Duodenal mucosa (tissue), 2 donors: ENCODE measurements at regions not wholly inside any gene's neighbourhood (a gene's known extent, or its start where the extent isn't known, plus 50 kb on each side); places are given as distances from the start of the nearest gene placed in this dataset.

Source experiments
- H3K27ac ChIP-seq: one replicate; pipeline ENCODE4 v1.7.0; 2013; ENCODE audit warnings: low read depth, low read length
- H3K27me3 ChIP-seq, 2 donors: one replicate each; pipeline ENCODE4 v1.7.0; 2013; ENCODE audit warnings: low read length in 2 of 2, control low read depth in 1 of 2; ENCODE audit not compliant: insufficient read depth in 2 of 2, control insufficient read depth in 1 of 2
- H3K36me3 ChIP-seq, 2 donors: one replicate each; pipeline ENCODE4 v1.7.0; 2013; ENCODE audit warnings: low read length in 2 of 2, control low read depth in 1 of 2; ENCODE audit not compliant: insufficient read depth in 2 of 2, control insufficient read depth in 1 of 2
- H3K4me1 ChIP-seq, 2 donors: one replicate each; pipeline ENCODE4 v1.7.0; 2013; ENCODE audit warnings: low read length in 2 of 2, control low read depth in 1 of 2; ENCODE audit not compliant: insufficient read depth in 2 of 2, control insufficient read depth in 1 of 2
- H3K4me3 ChIP-seq, 2 donors: one replicate each; pipeline ENCODE4 v1.7.0; 2013; ENCODE audit warnings: low read length in 2 of 2, low read depth in 1 of 2
- H3K9ac ChIP-seq, 2 donors: one replicate each; pipeline ENCODE4 v1.7.0; 2013; ENCODE audit warnings: low read length in 2 of 2, low read depth in 1 of 2
- H3K9me3 ChIP-seq, 2 donors: one replicate each; pipeline ENCODE4 v1.7.0; 2013; ENCODE audit warnings: low read length in 2 of 2, control low read depth in 1 of 2; ENCODE audit not compliant: control insufficient read depth in 1 of 2

GRCh38 chr18:40055262-40055661 lies 1899.8 kb upstream of the PIK3C3 start:
- Histone ChIP-seq H3K4me1 (no peaks in the 10 kb centered on the region), H3K9me3 (no peaks in the 10 kb centered on the region)

GRCh38 chr18:40049716-40050115 lies 1905.3 kb upstream of the PIK3C3 start:
- no peak overlapping the region for H3K27ac ChIP-seq
- no peaks in the 10 kb centered on the region for H3K36me3 ChIP-seq
- no peaks in the 10 kb centered on the region for H3K27me3 ChIP-seq
- H3K4me1 ChIP-seq = no peaks in the 10 kb centered on the region
- no peaks in the 10 kb centered on the region for H3K9me3 ChIP-seq
- H3K9ac ChIP-seq = no peak overlapping the region
- no peak overlapping the region for H3K4me3 ChIP-seq

More at GRCh38 chr18:40055262-40055661, 1899.8 kb upstream of the PIK3C3 start:
- Histone ChIP-seq H3K9ac (no peak overlapping the region), H3K36me3 (no peaks in the 10 kb centered on the region), H3K4me3 (no peak overlapping the region), H3K27me3 (no peaks in the 10 kb centered on the region), H3K27ac (no peak overlapping the region)

- no peaks in the 10 kb centered on the region for H3K36me3 ChIP-seq
- no peaks in the 10 kb centered on the region for H3K4me1 ChIP-seq
- no peaks in the 10 kb centered on the region for H3K27me3 ChIP-seq
- no peak overlapping the region for H3K4me3 ChIP-seq
- no peak overlapping the region for H3K9ac ChIP-seq
- no peak overlapping the region for H3K27ac ChIP-seq
- no peaks in the 10 kb centered on the region for H3K9me3 ChIP-seq
These were observed 1906.0 kb upstream of the PIK3C3 start for GRCh38 chr18:40048886-40049650.

GRCh38 chr18:40048253-40048652 lies 1906.8 kb upstream of the PIK3C3 start:
- no peak overlapping the region for H3K27ac ChIP-seq

GRCh38 chr18:40046596-40046995 lies 1908.4 kb upstream of the PIK3C3 start:
- Histone ChIP-seq H3K9ac (no peak overlapping the region), H3K9me3 (no peaks in the 10 kb centered on the region), H3K4me3 (no peak overlapping the region), H3K27ac (no peak overlapping the region), H3K4me1 (no peaks in the 10 kb centered on the region), H3K27me3 (no peaks in the 10 kb centered on the region), H3K36me3 (no peaks in the 10 kb centered on the region)

More at GRCh38 chr18:40048253-40048652, 1906.8 kb upstream of the PIK3C3 start:
- Histone ChIP-seq H3K4me3 (no peak overlapping the region), H3K36me3 (no peaks in the 10 kb centered on the region), H3K9me3 (no peaks in the 10 kb centered on the region), H3K4me1 (no peaks in the 10 kb centered on the region), H3K9ac (no peak overlapping the region), H3K27me3 (no peaks in the 10 kb centered on the region)

- Histone ChIP-seq H3K9me3 (peaks cover 0 to 3% of the 10 kb centered on the region in 2 donors), H3K4me3 (no peak overlapping the region), H3K27ac (no peak overlapping the region)
These were observed 1913.1 kb upstream of the PIK3C3 start for GRCh38 chr18:40041951-40042350.

GRCh38 chr18:40040574-40040973 lies 1914.5 kb upstream of the PIK3C3 start:
- no peak overlapping the region for H3K27ac ChIP-seq
- H3K4me3 ChIP-seq = no peak overlapping the region
- no peaks in the 10 kb centered on the region for H3K27me3 ChIP-seq
- H3K9ac ChIP-seq = no peak overlapping the region
- H3K36me3 ChIP-seq = no peaks in the 10 kb centered on the region
- no peaks in the 10 kb centered on the region for H3K4me1 ChIP-seq
- H3K9me3 ChIP-seq = peaks cover 0 to 3% of the 10 kb centered on the region in 2 donors

More at GRCh38 chr18:40041951-40042350, 1913.1 kb upstream of the PIK3C3 start:
- H3K36me3 ChIP-seq = no peaks in the 10 kb centered on the region
- H3K27me3 ChIP-seq = no peaks in the 10 kb centered on the region
- no peaks in the 10 kb centered on the region for H3K4me1 ChIP-seq
- no peak overlapping the region for H3K9ac ChIP-seq

GRCh38 chr18:40037356-40037755 lies 1917.7 kb upstream of the PIK3C3 start:
- H3K36me3 ChIP-seq = no peaks in the 10 kb centered on the region
- peaks cover 0 to 3% of the 10 kb centered on the region in 2 donors for H3K9me3 ChIP-seq

GRCh38 chr18:40036861-40037260 lies 1918.2 kb upstream of the PIK3C3 start:
- no peak overlapping the region for H3K27ac ChIP-seq
- H3K36me3 ChIP-seq = no peaks in the 10 kb centered on the region
- no peaks in the 10 kb centered on the region for H3K27me3 ChIP-seq
- H3K9ac ChIP-seq = no peak overlapping the region
- peaks cover 0 to 3% of the 10 kb centered on the region in 2 donors for H3K9me3 ChIP-seq
- H3K4me1 ChIP-seq = no peaks in the 10 kb centered on the region
- H3K4me3 ChIP-seq = no peak overlapping the region

More at GRCh38 chr18:40037356-40037755, 1917.7 kb upstream of the PIK3C3 start:
- Histone ChIP-seq H3K27ac (no peak overlapping the region), H3K27me3 (no peaks in the 10 kb centered on the region), H3K9ac (no peak overlapping the region), H3K4me3 (no peak overlapping the region), H3K4me1 (no peaks in the 10 kb centered on the region)

- no peak overlapping the region for H3K9ac ChIP-seq
- no peak overlapping the region for H3K4me3 ChIP-seq
- H3K36me3 ChIP-seq = no peaks in the 10 kb centered on the region
- no peaks in the 10 kb centered on the region for H3K27me3 ChIP-seq
- H3K27ac ChIP-seq = no peak overlapping the region
- H3K9me3 ChIP-seq = peaks cover 0 to 3% of the 10 kb centered on the region in 2 donors
- H3K4me1 ChIP-seq = no peaks in the 10 kb centered on the region
These were observed 1919.1 kb upstream of the PIK3C3 start for GRCh38 chr18:40035966-40036365.
